GM21529 (cell line): ENCODE measurements at regions not wholly inside any gene's neighbourhood (a gene's known extent, or its start where the extent isn't known, plus 50 kb on each side); places are given as distances from the start of the nearest gene placed in this dataset.
"Not testable (repeated sequence)": the region's sequence is repeated elsewhere in the genome, so short reads cannot be mapped to it uniquely, and the experiment has no call there.

ENCODE experiments used
- ATAC-seq: cut with Tn5 transposase; IDR thresholded peaks from one replicate; pipeline ENCODE4 v1.9.1; 2021; ENCODE audit not compliant: unreplicated experiment

- no peak for ATAC-seq
These were observed 835.9 kb upstream of the SORCS1 start for GRCh38 chr10:108000365-108000764.

DNA sequence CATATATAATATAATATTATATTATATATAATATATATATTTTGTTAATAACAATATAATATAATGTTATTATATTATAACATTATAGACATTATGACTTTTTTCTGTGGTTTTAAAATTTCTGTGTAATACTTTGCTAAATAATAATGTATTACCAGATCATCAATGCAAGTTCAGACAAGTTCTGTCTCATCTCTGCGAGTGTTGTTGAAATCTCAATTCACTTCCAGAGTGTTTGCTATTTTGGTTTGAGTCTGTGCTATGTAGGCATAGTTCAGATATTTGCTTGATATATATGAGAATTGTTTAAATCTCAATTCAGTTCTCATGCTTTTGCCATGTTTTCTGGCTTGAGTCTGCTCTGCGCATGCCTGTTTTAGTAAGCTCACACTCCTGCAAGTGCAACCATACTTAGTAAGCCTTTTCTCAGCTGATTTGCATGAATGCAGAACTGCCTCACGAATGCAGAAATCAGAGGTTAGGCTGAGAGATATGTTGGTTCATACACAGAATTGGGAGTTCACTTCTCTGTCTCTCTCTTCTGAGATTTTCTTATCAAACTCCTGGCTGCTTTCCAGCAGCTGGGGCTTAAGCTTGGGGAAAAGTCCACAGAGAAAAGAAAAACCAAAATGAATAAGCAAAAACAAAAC, 830.2 kb upstream of the SORCS1 start:
- ATAC-seq: no peak

GRCh38 chr10:107986571-107986970, 822.1 kb upstream of the SORCS1 start:
- no peak for ATAC-seq

- ATAC-seq: no peak
These were observed 820.1 kb upstream of the SORCS1 start for GRCh38 chr10:107984581-107984980.

DNA sequence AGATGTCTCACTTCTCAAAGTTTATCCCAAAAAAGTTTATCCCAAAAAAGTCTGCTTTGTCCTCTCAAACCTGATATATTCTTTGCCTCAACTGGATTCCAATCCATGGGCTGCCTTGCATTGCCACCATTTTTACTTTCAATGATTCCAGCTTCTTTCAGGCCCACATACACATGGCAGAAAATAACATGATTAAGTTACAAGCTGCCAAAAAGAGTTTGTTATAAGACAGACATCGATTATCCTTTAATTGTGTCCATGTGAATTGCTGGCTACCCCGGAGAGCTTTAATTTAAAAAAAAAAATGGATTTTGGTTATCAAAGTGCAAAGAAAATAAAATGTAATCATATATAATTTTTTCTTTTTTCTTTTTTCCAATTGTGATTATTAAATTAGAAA, 819.6 kb upstream of the SORCS1 start:
- ATAC-seq: no peak

DNA sequence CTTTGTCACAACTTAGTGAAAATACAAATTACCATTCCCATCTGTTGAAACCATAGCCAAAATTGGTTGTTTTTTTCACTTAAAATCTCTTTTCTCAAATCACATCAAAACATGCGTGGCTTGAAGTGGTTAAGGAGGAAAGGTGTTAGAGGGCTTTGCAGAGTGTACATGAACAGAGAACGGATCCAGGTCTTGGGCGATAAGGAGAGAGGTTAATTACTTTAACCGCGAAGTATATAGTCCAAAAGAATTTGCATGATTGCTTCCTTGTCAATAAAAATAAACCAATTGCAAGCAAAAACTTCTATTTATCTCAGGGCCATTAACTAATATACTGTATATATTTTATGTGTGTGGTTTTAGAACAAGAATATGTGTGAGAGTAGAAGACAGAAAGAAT, 813.9 kb upstream of the SORCS1 start:
- no peak for ATAC-seq

DNA sequence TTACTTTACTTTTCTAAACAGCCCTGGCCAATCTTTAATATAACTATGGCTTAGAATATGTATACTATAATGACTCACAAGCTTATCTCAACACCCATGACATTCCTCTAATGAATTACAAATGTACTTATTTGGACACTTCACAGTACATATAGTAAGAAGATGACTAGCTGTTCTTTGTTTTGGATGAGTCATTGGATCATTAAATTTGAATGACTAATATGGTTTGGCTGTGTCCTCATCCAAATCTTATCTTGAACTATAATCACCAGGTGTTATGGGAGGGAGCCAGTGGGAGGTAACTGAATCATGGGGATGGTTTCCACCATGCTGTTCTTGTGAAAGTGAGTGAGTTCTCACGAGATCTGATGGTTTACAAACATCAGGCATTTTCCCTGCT, 807.5 kb upstream of the SORCS1 start:
- ATAC-seq: no peak

DNA sequence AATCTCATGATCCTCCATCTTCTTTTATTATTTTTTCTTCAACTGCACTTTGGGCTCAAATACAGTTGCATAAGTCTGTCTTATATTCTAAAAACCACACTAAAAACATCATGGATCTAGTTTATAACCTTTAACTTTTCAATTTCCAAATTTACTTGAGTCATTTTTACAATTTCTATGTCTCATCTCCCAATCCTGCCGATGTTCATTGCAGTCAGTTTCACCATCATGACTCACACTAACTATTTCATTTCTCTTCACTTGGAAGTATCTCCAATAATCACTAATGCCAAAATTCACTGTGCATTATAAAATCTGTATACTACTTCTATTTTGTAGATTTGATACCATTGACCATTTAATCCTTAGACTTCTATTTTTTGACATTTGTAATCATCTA, 806.9 kb upstream of the SORCS1 start:
- ATAC-seq: no peak

DNA sequence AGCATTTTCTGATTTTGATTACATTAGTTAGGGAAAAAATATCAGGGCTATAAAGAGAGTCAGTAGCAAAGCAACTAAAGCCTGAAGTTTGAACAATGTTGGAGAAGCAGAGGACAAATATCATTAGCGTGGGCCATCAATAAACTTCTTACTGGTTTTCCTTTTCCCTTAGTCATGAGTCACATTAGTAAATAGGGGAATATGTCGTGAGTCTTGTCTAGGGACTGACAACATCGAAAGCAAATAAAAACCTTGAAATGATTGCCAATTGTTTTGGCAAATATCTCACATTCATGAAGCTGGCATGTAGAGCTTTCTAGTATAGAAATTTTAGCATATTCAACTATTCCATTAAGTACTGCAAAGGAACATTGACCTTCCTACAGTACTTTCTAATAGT, 806.0 kb upstream of the SORCS1 start:
- no peak for ATAC-seq

- ATAC-seq: no peak
These were observed 805.4 kb upstream of the SORCS1 start for GRCh38 chr10:107969936-107970335.

DNA sequence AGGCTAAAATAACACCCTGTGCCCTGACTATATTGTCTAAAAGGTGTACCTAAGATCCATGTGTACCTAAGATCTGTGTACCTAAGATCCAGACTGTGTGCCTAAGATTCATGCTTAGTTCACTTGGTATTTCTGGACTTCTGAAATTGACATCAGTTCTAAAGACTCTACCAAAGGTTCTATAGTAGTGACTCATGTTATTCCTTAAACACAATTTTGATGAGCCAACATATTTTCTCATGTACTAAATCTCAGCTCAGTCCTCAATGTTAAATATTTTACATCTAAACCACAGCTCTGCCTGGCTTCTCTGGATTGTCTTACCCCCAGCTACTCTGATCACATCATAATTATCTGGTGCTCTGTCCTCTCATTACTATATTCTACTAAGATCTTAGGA, 802.3 kb upstream of the SORCS1 start:
- ATAC-seq: no peak

DNA sequence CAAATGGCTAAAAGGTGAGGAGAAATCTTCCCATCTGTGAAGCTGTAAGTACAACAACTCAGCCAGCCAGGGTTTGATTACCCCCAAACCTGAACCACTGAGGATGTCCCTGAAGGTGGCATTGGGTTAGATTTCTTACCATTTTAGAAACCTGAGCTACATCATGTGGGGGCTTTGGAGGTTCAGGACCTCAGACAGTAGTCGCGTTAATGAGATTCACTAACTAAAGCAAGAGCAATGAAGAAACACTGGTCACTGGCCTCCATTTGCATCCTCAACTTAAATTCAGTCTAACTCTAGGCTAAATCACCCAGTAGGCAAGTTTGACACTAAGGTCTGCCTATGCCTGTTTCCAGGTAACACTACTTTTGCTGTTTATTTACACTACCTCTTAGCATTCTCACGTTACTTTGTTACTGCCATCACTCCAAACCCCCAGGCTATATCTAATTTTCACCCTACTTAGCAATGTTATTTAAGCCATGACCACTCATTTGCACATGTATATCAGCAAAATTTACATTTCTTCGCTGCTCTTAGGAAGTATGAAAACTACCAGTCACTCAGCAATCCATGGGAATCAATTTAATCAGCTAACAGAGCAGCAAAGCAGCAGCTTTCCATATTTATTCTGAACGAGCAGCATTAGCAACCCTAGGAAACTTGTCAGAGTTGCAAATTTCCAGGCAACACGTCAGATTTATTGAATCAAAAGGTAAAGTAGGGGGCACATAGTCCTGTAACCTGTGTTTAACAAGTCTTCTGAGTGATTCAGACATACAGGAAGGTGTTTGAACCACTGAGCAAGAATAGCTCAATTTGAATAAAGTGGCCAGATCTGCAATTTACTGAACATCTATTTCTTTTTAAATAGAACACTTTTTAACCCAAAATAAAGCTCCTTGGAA, 788.4 kb upstream of the SORCS1 start:
- no peak for ATAC-seq

DNA sequence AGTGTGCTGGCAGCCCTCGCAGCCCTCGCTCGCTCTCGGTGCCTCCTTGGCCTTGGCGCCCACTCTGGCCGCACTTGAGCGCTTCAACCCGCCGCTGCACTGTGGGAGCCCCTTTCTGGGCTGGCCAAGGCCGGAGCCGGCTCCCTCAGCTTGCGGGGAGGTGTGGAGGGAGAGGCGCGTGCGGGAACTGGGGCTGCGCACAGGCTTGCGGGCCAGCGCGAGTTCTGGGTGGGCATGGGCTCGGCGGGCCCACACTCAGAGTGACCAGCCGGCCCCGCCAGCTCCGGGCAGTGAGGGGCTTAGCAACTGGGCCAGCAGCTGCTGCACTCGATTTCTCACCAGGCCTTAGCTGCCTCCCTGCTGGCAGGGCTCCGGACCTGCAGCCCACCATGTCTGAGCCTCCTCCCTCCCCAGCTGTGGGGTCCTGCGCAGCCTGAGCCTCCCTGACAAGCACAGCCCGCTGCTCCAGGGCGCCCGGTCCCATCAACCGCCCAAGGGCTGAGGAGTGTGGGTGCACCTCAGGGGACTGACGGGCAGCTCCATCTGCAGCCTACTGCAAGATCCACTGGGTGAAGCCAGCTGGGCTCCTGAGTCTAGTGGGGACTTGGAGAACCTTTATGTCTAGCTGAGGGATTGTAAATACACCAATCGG, 786.0 kb upstream of the SORCS1 start:
- ATAC-seq: not testable (repeated sequence)

DNA sequence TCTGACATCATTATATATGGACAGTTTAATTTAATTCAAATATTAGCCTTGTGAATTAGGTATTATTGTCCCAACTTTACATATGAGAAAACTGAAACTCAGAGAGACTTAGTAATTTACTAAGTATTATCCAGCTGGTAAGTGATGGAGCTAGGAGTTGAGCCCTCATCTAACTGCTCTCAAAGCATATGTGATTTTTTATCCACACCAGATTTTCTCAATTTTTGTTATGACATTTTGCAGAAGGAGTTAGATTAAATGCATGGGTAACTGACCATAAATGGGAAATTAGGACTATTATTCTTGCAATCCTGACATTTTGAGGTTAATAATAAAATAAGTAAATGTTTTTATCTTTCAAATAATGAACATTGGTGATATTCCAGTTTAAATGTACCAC, 778.3 kb upstream of the SORCS1 start:
- no peak for ATAC-seq

DNA sequence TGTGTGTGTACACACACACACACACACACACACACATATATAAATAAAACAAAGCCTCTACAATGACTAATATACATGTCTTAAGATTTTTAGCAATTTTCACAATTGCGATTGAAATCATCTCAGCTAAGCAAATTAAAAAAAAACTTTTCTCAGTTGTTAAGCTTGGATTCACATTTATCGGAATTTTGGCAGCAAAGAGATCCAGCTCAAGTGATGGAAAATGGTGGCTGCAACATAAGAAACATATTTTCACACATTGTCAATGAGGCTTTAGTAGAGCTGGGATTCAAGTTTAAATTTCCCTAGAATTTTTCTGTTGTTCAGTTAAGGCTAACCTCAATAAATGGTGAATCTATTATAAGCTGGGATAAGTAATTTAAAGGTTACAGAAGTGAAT, 768.6 kb upstream of the SORCS1 start:
- ATAC-seq: no peak

- no peak for ATAC-seq
These were observed 767.3 kb upstream of the SORCS1 start for GRCh38 chr10:107931808-107932207.

- ATAC-seq: no peak
These were observed 765.5 kb upstream of the SORCS1 start for GRCh38 chr10:107930037-107930436.

- ATAC-seq: no peak
These were observed 760.0 kb upstream of the SORCS1 start for GRCh38 chr10:107924458-107924857.

- no peak for ATAC-seq
These were observed 755.2 kb upstream of the SORCS1 start for GRCh38 chr10:107919626-107920235.

DNA sequence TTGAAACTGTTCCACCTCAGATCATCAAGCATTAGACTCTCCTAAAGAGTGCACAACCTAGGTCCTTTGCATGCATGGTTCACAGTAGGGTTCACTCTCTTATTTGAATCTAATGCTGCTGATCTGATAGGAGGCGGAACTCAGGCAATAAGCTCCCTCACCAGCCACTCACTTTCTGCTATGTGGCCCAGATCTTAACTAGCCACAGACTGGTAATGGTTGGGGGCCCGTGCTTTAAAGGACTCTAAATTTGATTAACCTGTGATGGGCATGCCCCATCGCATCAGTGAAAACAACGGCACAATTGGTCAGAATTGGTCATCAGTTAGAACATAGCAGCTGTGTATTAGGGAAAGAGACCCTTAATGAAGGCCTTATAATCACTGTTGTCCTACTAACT, 753.7 kb upstream of the SORCS1 start:
- ATAC-seq: no peak

DNA sequence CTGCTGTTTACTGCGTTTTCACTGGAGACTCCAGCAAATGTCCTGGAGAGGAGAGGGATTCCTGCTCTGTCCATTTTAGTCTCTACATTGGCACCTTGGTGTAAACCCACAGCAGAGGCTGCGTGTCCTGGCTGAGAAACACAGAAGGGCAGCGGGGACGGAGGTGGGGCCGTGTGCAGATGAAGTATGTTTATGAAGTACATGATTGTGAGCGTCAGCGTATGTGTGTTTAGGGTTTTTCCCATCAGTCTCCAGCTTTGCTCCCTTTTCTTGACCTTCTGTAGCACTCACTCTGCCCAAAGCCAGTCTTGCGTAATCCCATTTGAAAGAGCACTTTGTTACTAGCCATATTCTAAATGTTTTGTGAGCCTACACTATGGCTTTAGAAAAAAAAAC, 750.7 kb upstream of the SORCS1 start:
- ATAC-seq: no peak
